Activated CD4-positive, alpha-beta T cell treated with anti-CD3 and anti-CD28 coated beads for 24 hours (primary cell): ENCODE measurements at regions not wholly inside any gene's neighbourhood (a gene's known extent, or its start where the extent isn't known, plus 50 kb on each side); places are given as distances from the start of the nearest gene placed in this dataset.

Experiments
- DNase-seq, 2 donors: peaks; one replicate each; pipeline ENCODE4 v3.0.0-alpha.2; 2020; ENCODE audit warnings: low read depth in 2 of 2

GRCh38 chr14:101178184-101179072 lies 274.9 kb upstream of the RTL1 start:
- DNase-seq = no peak

DNA sequence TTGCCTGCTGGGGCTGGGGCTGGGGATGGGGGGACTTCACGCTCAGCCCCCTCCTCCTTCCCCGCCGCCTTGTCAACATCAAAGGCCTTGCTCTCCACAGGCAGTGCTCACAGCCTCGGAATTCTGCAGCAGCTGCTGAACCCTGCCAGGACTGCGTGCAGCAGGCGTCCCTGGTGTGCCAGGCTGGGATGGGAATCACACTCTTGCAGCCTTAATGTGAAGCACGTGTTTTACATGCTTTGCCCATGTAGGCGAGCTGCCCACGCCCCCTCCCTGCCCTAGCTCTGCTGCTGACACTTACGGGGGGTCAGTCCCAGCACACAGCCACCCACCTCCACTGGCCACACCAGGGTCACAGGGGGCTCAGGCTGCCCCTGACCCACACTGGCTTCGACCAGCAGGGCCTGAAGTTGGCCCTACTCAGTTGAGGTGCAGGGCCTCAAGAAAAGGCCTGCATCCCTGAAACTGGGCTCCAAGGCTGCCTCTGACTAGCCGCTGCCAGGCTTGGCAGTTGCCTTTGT lies 276.2 kb upstream of the RTL1 start:
- DNase-seq = no peak

- DNase-seq = no peak
Measured at GRCh38 chr14:101181446-101182313, 278.2 kb upstream of the RTL1 start.

- DNase-seq = no peak
Measured at GRCh38 chr14:101182476-101182875, 279.0 kb upstream of the RTL1 start.

GRCh38 chr14:101183376-101184103 lies 280.0 kb upstream of the RTL1 start:
- no peak for DNase-seq

DNA sequence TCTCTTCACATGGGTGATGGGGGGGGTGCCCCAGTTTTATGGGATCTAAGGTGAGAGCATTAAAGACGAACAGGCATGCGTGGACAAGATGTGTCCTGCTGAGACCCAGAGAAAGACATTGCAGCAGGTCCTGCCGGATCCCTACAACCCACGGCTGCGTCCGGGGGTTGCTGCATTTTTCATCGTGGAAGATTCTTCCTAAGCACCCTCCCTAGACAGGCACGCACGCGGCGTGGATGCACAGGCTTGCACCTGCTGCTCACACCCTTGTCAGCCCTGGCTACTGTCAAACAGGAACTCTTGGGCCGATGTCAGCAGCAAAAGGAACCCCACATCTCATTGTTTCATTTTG lies 280.6 kb upstream of the RTL1 start:
- DNase-seq = no peak

- no peak for DNase-seq
Measured at GRCh38 chr14:101184572-101184971, 281.1 kb upstream of the RTL1 start.

DNA sequence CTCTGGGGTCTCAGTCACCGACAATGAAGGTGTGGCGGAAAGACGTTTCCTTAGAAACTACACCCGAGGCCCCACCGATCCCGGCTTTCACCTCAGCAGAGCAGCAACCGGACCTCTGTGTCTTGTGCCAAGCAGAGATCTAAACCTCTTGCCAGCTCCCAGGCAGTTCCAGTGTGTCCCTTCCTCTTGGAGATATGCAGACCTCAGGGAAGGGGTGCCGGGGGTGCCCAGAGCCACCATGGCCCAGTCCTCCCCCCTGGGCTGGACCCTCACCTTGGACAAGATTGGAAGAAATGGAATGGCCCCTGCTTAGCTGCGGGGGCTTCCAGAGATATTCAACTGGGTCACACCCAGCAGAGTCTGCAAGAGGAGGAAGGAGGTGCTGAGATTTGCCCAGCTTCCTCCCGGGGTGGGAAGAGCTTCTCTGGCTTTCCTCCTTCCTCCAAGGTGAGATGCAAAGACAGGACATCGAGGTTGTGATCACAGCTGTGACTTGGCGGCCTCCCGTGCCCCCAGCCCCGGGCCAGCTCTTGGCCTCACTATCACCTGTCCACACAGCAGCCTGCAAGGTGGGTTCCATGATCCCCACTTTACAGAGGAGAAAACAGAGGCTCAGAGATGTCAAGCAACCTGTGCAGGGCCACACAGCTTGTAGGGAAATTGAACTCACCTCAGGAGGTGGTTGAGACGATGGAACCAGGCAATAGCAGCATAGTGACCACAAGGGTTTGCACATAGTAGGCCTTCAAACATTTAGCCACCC lies 281.7 kb upstream of the RTL1 start:
- DNase-seq = no peak

DNA sequence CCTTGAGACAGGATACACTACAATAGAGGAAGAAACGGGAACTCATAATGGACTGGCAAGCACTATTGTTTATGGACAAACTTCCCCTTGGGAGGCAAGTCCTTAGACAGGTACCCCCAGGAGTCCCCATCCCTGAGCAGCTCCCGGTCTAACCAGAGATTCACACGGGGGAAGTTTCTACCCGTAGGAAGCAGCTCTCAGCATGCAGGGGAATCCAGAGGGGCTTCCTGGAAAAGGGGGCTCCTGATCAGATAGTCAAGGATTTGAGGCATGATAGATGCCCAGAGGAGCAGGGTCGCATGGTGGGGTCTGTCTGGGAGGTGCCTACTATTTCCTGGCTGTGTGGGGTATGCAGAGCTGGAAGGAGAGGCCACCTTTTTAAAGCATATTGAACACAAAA lies 282.4 kb upstream of the RTL1 start:
- no peak for DNase-seq

DNA sequence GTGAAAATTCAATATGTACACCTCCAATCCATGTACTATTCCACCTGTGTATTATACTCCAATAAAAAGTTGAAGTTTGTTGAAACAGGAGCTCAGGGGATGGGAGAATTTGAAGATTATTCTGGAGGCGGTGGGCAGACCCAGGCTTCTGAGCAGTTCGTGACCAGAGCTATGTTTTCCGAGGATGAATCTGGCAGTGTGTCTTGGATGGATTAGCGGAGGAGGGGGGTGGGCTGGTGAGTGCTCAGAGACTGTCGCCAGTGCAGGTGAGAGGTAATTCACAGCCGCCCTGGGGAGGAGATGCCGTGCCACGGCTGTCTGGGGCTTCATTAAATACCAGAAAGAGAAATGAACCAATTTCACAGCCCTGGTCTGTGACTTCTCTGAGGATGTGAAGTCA lies 283.0 kb upstream of the RTL1 start:
- DNase-seq = no peak

DNA sequence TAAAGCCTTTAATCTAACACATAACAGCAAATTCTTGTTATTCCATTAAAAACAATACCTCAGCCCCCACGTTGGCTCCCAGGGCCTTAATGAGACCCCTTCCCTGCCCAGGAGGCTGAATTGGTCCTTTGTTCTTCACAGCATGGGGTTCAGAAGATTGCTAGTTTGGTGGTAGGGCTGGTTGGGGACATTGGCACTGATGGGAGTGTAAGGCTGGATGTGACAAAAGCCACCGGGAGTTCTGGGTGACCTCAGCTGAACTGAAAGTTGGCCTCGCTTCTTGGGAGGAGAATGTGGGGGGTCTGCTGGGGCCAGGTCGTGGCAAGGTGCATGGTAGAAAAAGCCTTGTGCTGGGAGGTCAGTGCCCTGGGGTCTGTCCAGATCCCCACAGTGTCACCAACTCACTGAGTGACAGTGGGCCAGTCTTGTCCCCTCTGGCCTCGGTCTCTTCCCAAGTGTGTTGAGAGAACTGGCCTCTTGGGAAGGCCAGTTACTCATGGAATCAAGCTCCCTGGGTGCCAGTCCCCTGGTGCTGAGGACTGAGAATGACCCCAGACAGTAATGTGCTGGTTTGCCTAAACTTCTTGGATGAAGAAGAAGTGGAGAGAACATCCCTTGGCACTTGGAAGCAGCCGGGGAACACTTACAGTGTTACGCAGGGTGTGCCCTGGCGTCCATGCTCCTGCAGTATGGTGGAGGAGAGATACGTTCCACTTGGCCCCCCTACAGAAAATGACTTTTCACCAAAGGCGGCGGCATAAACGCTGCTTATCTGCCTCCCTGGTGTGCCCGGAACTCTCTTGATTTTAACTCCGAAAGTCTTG lies 283.7 kb upstream of the RTL1 start:
- DNase-seq = no peak

DNA sequence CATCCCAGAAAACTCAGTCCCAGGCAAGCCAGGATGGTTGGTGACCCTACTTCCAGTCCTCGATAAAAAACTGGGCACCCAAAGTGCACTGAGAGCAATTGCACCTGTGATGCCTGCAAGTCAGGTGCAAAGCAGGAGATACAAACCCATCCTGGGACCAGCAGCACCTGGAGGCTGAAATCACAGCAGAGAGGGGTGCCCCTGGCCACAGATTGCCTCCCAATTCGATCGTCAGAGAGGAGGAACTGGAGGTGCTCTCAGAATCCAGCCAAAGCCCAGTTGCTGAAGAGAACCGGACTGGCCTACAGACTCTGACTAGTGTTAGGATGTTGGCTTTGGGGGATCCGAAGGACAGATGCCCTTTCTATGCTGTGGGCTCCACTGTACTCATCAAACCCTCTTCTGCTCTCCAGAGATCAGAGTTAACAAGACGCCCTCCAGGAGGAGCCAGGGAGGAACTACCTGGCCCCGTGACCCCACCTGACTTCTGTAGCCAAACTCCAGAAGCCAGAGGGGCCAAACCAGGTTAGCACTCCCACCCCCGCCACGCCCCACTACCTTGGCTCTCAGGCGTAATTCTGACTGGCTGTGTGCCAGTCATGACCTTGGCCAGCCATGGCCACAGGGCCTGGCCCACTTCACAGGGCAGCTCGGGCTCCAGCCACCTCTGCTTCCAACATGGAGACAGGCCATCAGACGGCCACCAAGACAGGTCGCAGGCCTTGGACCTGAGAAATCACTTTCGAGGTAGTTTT lies 284.5 kb upstream of the RTL1 start:
- no peak for DNase-seq

GRCh38 chr14:101188571-101188915 lies 285.0 kb upstream of the RTL1 start:
- no peak for DNase-seq

DNA sequence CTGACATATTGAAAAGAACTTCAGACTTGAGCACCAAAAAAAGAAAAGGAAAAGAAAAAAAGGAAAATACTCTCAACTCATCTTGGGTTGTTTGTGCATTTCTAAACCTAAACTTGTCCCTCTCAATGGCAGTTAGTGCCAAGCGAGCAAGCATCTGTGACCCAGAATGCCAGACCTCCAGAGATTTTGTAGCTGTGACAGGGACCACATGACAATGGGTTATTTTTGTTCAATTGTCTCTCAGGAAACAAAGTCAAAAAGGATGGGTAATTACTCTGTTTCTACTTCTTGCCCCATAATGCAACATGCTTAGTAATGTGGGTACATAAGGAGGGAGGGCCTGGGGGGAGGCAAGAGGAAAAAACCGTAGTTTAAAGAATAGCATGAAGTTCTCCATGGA lies 285.7 kb upstream of the RTL1 start:
- no peak for DNase-seq

DNA sequence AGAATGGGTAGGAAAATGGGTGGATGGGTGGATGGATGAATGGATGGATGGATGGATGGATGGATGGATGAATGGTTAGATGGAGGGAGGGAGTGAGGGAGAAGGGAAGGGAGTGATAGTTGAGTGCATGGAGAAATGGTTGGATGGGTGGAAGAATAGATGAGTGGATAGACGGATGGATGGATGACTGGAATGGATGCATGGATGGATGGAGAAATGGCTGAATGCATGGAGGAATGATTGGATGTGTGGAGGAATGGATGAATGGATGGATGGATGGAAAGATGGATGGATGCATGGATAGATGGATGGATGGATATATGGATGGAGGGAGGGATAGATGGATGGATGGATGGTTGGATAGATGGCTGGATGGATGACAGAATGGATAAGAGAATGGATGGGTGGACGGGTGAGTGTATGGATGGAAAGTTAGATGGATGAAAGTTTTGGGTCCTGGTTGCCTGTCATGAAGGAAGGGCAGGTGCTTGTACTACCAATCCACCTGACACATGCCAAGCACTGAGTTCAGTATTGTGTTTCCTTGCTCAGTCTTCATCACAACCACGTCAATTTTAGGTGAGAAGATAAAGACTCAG lies 286.5 kb upstream of the RTL1 start:
- no peak for DNase-seq

DNA sequence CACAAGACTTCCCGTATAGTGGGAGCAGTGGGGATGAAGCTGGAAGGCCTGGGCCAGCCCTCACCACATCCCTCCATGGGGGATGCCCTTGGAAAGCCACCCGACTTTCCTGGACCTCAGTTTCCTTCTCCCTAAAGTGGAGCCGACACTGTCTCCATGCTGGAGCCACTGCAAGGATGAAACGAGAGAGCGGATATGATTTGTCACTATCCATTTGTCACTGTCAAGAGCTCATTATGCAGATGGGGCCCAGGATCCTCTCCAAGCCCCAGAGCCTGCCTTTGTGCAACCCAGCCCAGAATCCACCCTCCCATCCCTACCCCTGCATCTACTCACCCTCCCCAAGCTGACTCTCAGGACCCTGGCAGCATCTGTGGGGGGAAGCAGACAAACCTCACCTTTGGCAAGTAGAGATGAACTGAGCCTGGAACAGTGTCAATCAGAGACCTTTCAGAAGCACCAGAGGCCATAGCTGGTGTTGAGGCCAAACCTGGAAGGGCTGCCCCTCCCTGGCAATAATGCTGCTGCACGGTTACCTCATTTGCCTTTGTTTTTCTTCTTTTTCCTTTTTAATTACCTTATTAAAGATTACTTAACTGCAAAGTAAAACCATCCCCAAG lies 287.7 kb upstream of the RTL1 start:
- no peak for DNase-seq

GRCh38 chr14:101191721-101192660 lies 288.5 kb upstream of the RTL1 start:
- no peak for DNase-seq

- no peak for DNase-seq
Measured at GRCh38 chr14:101192661-101193000, 289.1 kb upstream of the RTL1 start.
